SU-DHL-6 (cell line): ENCODE measurements at regions not wholly inside any gene's neighbourhood (a gene's known extent, or its start where the extent isn't known, plus 50 kb on each side); places are given as distances from the start of the nearest gene placed in this dataset.

Experiments used
- EZH2phosphoT487 ChIP-seq: fragments of 200-600 bp; sonication (generic), shearing (Covaris generic); conservative IDR thresholded peaks from 2 replicates; pipeline ENCODE4 v1.6.1; 2018; ENCODE audit warnings: mild to moderate bottlenecking, antibody characterized with exemption, low read length, moderate library complexity, mixed read lengths
- TF ChIP-seq, protein P1 (sequence below): fragments of 200-600 bp; sonication (generic); IDR thresholded peaks from one replicate; pipeline ENCODE4 v1.5.1; 2017; ENCODE audit warnings: antibody characterized with exemption, mild to moderate bottlenecking, low read length, moderate library complexity; ENCODE audit not compliant: insufficient read depth, poor library complexity, severe bottlenecking

DNA sequence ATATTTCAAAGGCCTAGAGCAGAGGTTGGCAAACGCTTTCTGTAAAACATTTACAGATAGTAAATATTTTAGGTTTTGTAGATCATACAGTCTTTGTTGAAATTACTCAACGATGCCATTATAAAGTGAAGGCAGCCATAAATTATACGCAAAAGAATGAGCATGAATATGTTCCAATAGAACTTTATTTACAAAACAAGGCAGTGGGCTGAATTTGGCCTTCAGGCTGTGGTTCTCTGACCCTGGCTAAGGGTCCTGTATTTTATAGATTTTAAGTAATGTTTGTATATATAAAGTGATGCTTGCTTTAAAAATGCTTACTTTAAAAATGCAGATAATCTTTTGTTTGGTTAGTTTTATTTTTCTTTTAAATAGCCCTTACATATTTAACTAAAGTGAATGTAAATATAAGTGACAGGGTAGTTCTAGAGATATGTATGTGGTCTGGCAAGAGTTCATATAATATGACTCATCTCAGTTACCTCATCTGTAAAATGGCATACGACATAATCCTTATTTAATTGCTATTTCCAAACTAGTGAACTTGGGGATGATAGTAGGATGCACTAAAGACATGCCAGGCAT is 51.7 kb upstream of the ATP5MC3 start:
- TF ChIP-seq, protein P1, sequence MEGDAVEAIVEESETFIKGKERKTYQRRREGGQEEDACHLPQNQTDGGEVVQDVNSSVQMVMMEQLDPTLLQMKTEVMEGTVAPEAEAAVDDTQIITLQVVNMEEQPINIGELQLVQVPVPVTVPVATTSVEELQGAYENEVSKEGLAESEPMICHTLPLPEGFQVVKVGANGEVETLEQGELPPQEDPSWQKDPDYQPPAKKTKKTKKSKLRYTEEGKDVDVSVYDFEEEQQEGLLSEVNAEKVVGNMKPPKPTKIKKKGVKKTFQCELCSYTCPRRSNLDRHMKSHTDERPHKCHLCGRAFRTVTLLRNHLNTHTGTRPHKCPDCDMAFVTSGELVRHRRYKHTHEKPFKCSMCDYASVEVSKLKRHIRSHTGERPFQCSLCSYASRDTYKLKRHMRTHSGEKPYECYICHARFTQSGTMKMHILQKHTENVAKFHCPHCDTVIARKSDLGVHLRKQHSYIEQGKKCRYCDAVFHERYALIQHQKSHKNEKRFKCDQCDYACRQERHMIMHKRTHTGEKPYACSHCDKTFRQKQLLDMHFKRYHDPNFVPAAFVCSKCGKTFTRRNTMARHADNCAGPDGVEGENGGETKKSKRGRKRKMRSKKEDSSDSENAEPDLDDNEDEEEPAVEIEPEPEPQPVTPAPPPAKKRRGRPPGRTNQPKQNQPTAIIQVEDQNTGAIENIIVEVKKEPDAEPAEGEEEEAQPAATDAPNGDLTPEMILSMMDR, result no peak
- no peak for TF ChIP-seq EZH2phosphoT487
